Nephron progenitor cell (in vitro differentiated cells): ENCODE measurements at regions not wholly inside any gene's neighbourhood (a gene's known extent, or its start where the extent isn't known, plus 50 kb on each side); places are given as distances from the start of the nearest gene placed in this dataset.
"Not testable (repeated sequence)": the region's sequence is repeated elsewhere in the genome, so short reads cannot be mapped to it uniquely, and the experiment has no call there.

Experiments used
- DNase-seq: peaks from one replicate; pipeline ENCODE4 v3.0.0; 2021
- H3K27ac Mint-ChIP-seq: 2 replicates; pipeline ENCODE4 v1.8.0; 2021; ENCODE audit warnings: mild to moderate bottlenecking, moderate library complexity, mixed read lengths
- H3K27me3 Mint-ChIP-seq: 2 replicates; pipeline ENCODE4 v1.8.0; 2021; ENCODE audit warnings: mild to moderate bottlenecking, low read depth, mixed read lengths; ENCODE audit not compliant: poor library complexity
- H3K36me3 Mint-ChIP-seq: 2 replicates; pipeline ENCODE4 v1.8.0; 2021; ENCODE audit warnings: low read depth, mixed read lengths
- H3K4me1 Mint-ChIP-seq: 2 replicates; pipeline ENCODE4 v1.8.0; 2021; ENCODE audit warnings: mixed read lengths
- H3K4me3 Mint-ChIP-seq: 2 replicates; pipeline ENCODE4 v1.8.0; 2021; ENCODE audit warnings: mild to moderate bottlenecking, moderate library complexity, mixed read lengths
- H3K9me3 Mint-ChIP-seq: 2 replicates; pipeline ENCODE4 v1.8.0; 2021; ENCODE audit warnings: mild to moderate bottlenecking, moderate library complexity, mixed read lengths

DNA sequence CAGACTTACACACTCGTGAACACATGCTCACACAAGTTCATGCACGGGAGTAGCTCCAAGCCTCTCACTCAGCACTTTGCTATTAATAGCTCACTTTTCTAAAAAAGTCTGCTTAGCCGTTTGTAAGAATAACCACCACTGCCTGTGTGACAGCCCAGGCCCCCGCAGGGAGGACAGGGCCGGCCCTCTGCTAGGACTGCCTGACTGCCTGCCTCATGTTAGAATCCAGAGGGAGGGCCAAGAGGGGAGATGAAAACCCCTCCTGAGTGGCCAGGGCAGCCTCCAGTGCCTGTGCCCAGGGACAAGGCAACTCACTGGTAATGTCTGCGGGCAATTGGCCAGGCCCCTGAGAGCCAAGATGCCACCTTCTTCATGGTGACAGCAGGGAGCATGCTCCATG is 152.9 kb upstream of the PLGLB2 start:
- H3K4me1 Mint-ChIP-seq, H3K27ac Mint-ChIP-seq, H3K9me3 Mint-ChIP-seq, DNase-seq, H3K36me3 Mint-ChIP-seq, H3K27me3 Mint-ChIP-seq, H3K4me3 Mint-ChIP-seq: not testable (repeated sequence)

DNA sequence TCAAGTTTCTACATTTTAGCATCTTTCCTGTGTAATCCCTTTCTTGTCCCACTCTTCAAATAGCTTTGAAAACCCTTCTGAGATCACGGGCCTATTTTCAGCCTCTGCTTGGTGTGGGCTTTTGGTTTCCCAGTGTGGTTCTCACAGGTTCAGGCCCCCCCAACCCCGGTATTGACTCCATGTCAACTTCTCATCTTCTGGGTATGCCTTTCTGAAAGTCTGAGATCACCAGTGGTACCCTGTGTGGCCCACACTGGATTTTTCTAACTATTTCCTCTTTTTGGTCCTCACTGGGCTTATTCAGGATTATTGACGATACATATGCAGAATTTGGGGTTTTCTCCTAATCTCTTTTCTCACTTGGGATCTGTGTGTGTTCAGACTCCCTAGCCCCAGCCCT is 146.9 kb upstream of the PLGLB2 start:
- H3K4me1 Mint-ChIP-seq, H3K36me3 Mint-ChIP-seq, H3K4me3 Mint-ChIP-seq, H3K27ac Mint-ChIP-seq, H3K27me3 Mint-ChIP-seq, H3K9me3 Mint-ChIP-seq, DNase-seq: not testable (repeated sequence)

DNA sequence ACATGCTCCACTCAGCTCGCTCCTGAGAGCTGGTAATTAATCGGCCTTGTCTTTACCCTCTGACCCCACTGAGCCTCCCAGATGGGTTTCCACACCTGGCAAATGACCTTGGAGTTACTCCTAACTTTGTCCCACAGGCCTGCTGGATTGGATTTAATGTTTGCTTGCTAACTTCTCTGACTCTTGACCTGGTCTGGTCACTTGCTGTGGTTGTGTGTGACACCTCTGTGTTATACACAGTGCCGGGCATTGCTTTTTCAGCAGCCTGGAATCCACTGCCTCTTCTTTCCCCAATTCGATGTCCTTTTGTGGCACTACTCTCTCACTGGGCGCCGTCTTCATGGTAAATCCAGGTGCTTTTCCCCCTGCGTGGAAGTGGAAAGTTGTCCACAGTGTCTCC is 145.8 kb upstream of the PLGLB2 start:
- not testable (repeated sequence) for H3K27me3 Mint-ChIP-seq, H3K4me1 Mint-ChIP-seq, H3K4me3 Mint-ChIP-seq, H3K36me3 Mint-ChIP-seq, H3K9me3 Mint-ChIP-seq, DNase-seq, H3K27ac Mint-ChIP-seq

DNA sequence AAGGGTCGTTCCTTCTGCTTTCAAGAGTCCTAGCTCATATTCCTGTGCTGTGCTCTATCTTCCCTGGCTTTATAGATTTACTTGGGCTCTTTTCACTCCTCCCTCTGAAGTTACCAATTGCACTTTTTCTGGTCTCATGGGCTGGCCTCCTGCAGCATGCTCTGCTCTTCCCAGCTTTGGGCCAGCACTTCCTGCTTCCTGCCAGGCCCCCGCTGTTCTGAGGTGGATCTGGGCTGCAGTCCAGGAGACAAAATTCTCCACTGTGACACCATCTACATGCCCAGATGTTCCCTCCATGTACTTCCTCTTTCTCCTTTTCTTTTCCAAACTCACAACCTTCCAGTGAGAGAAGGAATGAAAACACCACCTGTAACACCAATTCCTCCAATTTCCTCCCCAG is 145.2 kb upstream of the PLGLB2 start:
- H3K27ac Mint-ChIP-seq, H3K4me1 Mint-ChIP-seq, H3K36me3 Mint-ChIP-seq, DNase-seq, H3K27me3 Mint-ChIP-seq, H3K4me3 Mint-ChIP-seq, H3K9me3 Mint-ChIP-seq: not testable (repeated sequence)

DNA sequence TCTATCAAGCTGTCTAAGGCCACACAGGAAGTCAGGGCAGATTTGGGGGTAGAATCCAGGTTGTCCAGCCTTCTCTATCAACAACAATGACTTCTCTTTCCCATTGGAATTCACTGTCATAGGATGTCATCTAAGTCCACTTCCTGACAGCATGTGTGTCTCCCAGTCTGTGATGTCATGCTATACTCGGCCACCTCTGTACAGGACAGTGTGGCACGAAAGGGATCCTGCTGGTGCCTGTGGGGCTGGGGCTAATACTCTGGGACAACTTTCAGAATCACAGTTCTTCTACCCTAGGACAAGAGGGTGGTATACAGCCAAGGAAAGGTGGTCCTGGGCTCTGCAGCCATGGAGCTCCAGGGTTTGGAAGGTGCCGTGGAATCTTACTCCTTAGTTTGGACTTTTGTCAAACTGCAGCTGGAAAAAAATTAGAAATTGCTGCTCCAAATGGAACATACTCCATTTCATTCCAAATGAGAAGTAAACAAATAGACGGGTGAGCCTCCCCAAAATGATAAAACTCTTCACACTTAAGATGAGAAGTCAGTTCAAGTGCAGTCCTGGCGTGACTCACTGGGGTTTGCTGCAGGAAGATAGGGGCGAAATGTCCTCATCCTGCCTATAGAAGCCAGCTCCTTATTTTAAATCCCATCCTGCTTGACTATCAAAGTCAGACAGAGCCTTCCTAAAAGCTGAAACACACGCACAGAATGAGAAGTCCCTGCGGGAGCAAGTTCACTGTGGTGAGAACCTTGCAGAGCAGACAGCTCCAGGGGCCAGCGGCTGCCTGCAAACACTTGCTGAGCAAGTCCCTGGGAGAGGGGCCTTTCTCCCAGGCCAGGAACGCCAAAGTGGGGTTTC is 144.2 kb upstream of the PLGLB2 start:
- not testable (repeated sequence) for H3K27me3 Mint-ChIP-seq, DNase-seq, H3K9me3 Mint-ChIP-seq, H3K27ac Mint-ChIP-seq, H3K4me3 Mint-ChIP-seq, H3K36me3 Mint-ChIP-seq, H3K4me1 Mint-ChIP-seq

DNA sequence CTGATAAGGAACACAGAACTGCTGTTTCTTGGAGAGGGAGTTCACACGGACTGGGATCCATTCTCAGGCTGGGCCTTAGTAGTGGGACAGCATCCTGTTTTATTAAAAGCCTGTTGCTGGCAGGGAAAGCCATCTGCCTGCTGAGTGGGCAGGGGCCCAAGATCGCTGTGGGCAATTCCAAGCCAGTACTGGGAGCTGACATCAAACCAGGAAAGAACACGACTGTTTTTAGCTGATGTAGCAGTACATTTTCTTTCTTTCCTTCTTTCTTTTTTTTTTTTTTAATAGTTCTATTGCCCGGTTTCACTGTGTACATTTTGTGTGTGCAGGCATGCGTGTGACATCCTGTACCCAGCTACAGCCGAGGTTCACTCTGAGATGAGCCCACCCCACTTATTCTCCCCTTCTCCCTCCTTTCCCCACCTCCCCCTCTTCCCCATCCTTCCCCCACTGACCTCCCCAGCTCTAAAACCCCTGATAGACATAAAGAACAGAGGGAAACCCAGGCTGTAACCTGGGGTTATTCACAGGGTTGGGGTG is 143.5 kb upstream of the PLGLB2 start:
- H3K9me3 Mint-ChIP-seq, H3K27me3 Mint-ChIP-seq, H3K4me3 Mint-ChIP-seq, H3K36me3 Mint-ChIP-seq, H3K27ac Mint-ChIP-seq, DNase-seq, H3K4me1 Mint-ChIP-seq: not testable (repeated sequence)

DNA sequence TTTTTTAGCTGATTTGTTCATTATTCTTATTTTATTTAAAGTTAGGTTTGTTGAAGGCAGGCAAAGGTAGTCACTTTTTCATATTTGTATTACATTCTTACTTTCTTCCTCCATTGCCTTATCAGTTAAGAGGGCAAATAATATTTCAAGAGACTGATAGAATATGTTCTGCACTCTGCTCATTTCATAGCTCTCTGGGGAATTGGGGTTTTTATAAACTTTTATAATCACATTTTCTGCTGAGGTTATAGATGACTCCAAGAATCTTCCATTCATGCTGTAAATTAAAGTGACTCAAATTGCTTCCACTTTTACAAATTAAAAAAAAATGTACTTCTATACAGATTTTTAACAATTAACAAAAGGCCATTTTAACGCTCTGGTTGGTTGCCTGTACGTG is 142.9 kb upstream of the PLGLB2 start:
- not testable (repeated sequence) for DNase-seq, H3K27me3 Mint-ChIP-seq, H3K4me1 Mint-ChIP-seq, H3K36me3 Mint-ChIP-seq, H3K27ac Mint-ChIP-seq, H3K9me3 Mint-ChIP-seq, H3K4me3 Mint-ChIP-seq

DNA sequence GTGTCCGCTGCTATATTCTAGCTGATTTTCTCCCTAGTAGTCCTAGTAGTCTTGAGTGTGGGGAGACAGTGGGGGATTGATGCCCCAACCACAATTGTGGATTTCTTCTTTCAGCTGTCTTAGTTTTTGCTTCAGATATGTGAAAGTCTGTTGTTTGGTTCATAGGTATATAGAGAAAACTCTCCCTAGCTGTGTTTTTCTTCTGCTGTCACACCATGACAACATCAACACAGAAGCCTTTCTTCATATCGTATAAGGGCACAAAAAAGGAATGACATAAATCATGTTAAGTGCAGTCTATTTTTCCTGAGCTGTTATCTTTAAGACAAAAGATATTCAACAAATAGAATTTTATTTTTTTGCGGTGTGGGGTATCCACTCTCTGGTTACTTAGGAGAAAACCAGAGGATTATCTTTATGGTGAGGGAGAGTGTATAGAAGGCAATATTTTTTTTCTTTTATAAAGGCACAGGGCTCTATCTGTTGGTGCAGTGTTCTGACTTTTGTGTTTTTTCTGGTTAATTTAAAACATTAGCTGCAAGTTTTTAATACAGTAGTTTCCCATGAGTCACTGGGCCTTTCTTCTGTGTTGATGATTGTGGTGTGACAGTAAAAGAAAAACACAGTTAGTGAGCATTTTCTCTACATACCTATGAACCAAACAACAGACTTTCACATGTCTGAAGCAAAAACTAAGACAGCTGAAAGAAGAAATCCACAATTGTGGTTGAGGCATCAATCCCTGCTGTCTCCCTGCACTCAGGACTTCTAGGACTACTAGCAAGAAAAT is 139.3 kb upstream of the PLGLB2 start:
- not testable (repeated sequence) for H3K27ac Mint-ChIP-seq, H3K27me3 Mint-ChIP-seq, H3K4me1 Mint-ChIP-seq, H3K36me3 Mint-ChIP-seq, H3K4me3 Mint-ChIP-seq, DNase-seq, H3K9me3 Mint-ChIP-seq

DNA sequence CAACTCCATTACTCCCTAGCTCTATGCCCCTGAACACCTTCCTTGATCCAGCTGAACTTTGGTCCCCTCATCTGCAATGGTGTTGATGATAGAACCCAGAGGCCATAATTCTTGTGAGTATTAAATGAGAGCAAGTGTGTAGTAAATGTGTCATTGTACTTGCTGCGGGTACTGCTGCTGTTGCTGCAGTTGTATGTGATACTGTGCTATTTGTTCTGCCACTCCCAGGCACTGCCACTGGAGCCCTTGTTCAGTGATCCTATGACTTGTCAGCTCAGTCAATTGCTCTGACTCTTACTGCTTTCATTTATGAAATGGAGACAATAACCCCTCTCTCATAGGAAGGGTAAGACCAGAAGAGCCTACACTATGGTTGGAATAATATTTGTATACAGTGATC is 136.9 kb upstream of the PLGLB2 start:
- not testable (repeated sequence) for H3K9me3 Mint-ChIP-seq, H3K4me3 Mint-ChIP-seq, H3K36me3 Mint-ChIP-seq, DNase-seq, H3K27me3 Mint-ChIP-seq, H3K4me1 Mint-ChIP-seq, H3K27ac Mint-ChIP-seq

DNA sequence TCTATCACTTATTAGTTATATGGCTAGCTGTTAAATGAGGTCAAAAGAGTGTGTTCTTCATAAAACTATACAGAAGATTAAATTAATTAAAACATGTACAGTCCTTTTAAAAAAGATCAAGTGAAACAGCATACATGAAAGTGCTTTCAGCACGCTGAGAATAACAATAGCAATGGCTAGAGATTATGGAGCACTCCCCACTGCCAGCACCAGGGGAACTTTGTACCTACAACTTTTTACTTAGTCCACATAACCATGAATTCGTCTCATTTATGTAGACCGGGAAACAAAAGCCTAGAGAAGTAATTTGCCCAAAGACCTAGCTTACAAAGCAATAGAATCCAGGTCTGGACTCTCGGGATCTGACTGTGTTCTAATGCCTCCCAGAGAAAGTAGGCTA is 136.5 kb upstream of the PLGLB2 start:
- not testable (repeated sequence) for H3K4me1 Mint-ChIP-seq, H3K27me3 Mint-ChIP-seq, H3K4me3 Mint-ChIP-seq, H3K36me3 Mint-ChIP-seq, H3K27ac Mint-ChIP-seq, H3K9me3 Mint-ChIP-seq, DNase-seq

DNA sequence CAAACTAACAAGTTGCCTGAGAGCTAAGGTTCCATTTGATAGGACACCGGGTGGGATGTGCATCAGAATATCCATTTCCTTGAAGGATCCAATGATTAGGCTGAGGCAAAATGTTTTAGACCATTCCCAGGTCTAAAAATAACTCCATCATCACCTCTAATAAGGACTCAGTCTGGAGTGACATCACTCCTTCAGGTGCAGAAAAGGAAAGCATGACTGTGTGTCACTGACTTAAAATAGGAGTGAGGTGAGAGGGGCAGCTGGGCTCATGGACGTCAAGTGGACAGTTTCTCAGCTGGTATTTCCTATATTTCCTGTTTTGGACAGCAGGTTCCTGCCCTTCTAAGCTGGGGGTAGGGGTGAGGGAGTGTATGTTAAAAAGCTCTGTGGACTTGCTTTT is 135.9 kb upstream of the PLGLB2 start:
- H3K27ac Mint-ChIP-seq, H3K36me3 Mint-ChIP-seq, DNase-seq, H3K4me3 Mint-ChIP-seq, H3K27me3 Mint-ChIP-seq, H3K4me1 Mint-ChIP-seq, H3K9me3 Mint-ChIP-seq: not testable (repeated sequence)

DNA sequence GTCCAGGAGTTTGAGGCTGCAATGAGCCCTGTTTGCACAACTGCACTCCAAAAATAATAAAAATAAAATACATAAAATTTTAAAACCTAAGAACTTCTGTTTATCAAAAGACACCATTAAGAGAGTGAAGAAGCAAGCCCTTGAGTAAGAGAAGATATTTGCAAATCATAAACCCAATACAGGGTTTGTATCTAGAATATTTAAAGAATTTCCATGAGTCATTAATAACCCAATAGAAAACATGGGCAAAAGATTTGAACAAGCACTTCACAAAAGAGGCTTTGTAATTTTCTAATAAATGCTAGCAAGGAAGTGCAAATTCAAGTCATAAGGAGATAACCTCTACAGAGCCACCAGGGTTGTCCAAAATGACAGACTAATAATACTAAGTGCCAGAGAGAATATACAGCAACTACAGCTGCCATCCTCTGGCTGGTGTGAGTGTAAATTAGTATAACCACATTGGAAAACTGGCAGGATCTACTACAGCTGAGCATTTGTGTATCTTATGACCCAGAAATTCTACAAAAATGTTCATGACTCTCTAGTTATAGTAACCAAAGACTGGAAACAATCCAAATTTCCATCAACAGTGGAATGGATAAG is 133.0 kb upstream of the PLGLB2 start:
- not testable (repeated sequence) for H3K4me3 Mint-ChIP-seq, H3K27ac Mint-ChIP-seq

DNA sequence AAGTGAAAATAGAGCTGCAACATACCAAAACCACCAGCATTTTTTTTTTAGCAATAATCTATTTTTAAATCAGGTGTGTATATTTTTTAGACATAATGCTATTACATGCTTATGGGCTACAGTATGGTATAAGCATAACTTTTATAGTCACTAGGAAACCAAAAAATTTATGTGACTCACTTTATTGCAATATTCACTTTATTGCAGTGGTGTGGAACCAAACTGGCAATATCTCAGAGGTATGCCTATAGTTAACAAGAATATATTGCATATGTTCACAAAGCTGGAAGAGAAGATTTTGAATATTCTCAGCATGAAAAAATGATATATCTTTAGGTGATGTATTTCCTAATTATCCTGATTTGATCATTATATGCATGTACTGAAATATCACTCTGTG is 128.8 kb upstream of the PLGLB2 start:
- H3K27ac Mint-ChIP-seq, H3K4me3 Mint-ChIP-seq, H3K36me3 Mint-ChIP-seq, DNase-seq, H3K9me3 Mint-ChIP-seq, H3K4me1 Mint-ChIP-seq, H3K27me3 Mint-ChIP-seq: not testable (repeated sequence)

More for the DNA sequence above, 133.0 kb upstream of the PLGLB2 start:
- not testable (repeated sequence) for H3K4me1 Mint-ChIP-seq, DNase-seq, H3K36me3 Mint-ChIP-seq, H3K9me3 Mint-ChIP-seq, H3K27me3 Mint-ChIP-seq

DNA sequence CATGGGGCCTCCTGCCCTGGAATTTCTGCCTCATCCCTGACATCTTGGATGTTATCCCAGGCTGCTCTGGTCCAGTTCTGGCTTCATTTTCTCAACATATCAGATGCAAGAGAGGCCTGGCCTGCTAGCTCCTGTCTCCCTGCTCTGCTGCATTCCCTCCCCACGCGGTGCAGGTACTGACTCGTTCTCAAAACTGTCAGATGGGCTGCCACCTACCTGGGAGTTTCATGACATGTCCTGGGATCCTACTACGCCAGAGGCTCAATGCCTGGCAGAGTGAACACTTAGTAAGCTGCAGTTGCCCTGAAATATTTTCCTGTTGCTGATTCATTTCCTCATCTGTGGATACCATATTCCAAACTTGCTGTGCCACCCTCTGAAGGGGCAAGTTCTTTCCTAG is 126.7 kb upstream of the PLGLB2 start:
- H3K27me3 Mint-ChIP-seq, H3K4me1 Mint-ChIP-seq, DNase-seq, H3K27ac Mint-ChIP-seq, H3K36me3 Mint-ChIP-seq, H3K9me3 Mint-ChIP-seq, H3K4me3 Mint-ChIP-seq: not testable (repeated sequence)
